ENCODE measurements at regions not wholly inside any gene's neighbourhood (a gene's known extent, or its start where the extent isn't known, plus 50 kb on each side); places are given as distances from the start of the nearest gene placed in this dataset.

DNA sequence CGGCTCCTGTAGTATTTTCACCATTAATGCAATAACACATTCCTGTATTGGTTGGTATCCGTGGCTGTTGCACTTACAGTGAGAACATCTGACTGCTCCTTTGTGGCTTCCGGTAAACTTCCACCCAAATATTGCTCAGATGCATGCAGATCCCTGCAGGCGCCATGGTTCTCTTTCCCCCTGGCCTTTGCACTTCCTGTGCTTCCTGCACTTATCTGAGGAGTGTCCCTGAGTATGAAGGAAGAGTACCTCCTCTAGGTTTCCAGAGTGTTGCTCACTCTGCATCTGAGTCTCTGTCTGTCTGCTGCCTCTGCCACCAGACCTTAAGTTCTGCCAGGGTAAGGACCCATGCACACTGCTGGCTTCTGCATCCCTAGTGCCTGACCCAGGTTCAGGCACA is 117.2 kb upstream of the SLC34A2 start:
- WGBS, 2 experiments: 94 to 95% methylated on average over 4 of the region's 4 CpGs
- Histone ChIP-seq H3K9me3 (ENCODE audit: control insufficient read depth, low read length) (no peaks in the 10 kb centered on the region), H3K27me3 (ENCODE audit: control insufficient read depth, insufficient read depth, low read length, poor library complexity, severe bottlenecking) (peaks cover 10% of the 10 kb centered on the region), H3K4me1 (ENCODE audit: control insufficient read depth, insufficient read depth, low read length) (peaks cover 10% of the 10 kb centered on the region), H3K36me3 (ENCODE audit: control insufficient read depth, insufficient read depth, low read length) (no peaks in the 10 kb centered on the region), H3K27ac (ENCODE audit: insufficient read depth, low read depth, low read length, poor library complexity, severe bottlenecking) (no peak overlapping the region), H3K4me3 (ENCODE audit: insufficient read depth, low read depth, low read length) (no peak overlapping the region)

DNA sequence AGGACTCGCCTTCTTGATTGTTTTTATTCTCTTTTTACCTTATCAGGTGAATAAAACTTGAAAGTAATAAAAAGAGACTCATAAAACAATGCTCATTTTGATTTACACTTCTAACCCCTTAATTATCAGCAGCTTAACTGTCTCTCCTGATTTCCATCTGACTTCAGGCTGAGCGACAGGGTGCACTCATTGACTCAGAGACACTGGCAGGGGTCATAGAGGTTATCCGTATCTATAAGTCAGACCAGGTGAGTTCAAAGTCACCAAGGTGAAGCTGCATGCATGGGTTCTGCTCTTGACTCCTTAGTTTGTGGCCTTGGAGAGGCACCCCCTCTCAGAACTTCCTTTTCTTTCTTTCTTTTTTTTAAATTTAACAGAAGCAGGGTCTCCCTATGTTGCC is 116.4 kb upstream of the SLC34A2 start:
- Histone ChIP-seq H3K4me3 (ENCODE audit: insufficient read depth, low read depth, low read length) (no peak overlapping the region), H3K27ac (ENCODE audit: insufficient read depth, low read depth, low read length, poor library complexity, severe bottlenecking) (no peak overlapping the region), H3K36me3 (ENCODE audit: control insufficient read depth, insufficient read depth, low read length) (no peaks in the 10 kb centered on the region), H3K9me3 (ENCODE audit: control insufficient read depth, low read length) (no peaks in the 10 kb centered on the region), H3K4me1 (ENCODE audit: control insufficient read depth, insufficient read depth, low read length) (peaks cover 10% of the 10 kb centered on the region), H3K27me3 (ENCODE audit: control insufficient read depth, insufficient read depth, low read length, poor library complexity, severe bottlenecking) (peaks cover 10% of the 10 kb centered on the region)
- 91 to 97% methylated on average over 2 to 3 of the region's 3 CpGs for WGBS, 2 experiments

GRCh38 chr4:25540734-25541133 is 114.9 kb upstream of the SLC34A2 start:
- 92 to 94% methylated on average over 1 to 2 of the region's 2 CpGs for WGBS, 2 experiments
- H3K4me3 ChIP-seq (ENCODE audit: insufficient read depth, low read depth, low read length): no peak overlapping the region

DNA sequence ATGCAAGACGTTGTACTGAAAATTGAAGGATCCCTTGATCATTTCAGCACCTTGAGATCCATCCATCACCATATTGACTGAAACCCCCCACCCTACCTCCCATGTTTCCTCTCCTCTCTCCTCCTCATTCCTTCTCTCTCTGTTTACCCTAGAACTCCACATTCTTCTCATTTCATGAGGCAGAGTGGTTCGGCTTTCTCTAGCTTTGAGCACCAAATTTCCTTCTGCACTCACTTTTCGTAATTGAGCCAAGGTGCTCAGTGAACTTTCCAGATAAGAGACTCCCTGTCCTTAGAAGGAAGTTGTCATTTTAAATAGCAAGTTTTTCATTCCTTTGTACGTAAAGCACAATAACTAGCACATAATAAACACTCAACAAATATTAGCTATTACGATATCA is 108.3 kb upstream of the SLC34A2 start:
- Histone ChIP-seq H3K27ac (ENCODE audit: insufficient read depth, low read depth, low read length, poor library complexity, severe bottlenecking) (no peak overlapping the region), H3K27me3 (ENCODE audit: control insufficient read depth, insufficient read depth, low read length, poor library complexity, severe bottlenecking) (no peaks in the 10 kb centered on the region), H3K4me1 (ENCODE audit: control insufficient read depth, insufficient read depth, low read length) (no peaks in the 10 kb centered on the region), H3K9me3 (ENCODE audit: control insufficient read depth, low read length) (no peaks in the 10 kb centered on the region), H3K36me3 (ENCODE audit: control insufficient read depth, insufficient read depth, low read length) (no peaks in the 10 kb centered on the region), H3K4me3 (ENCODE audit: insufficient read depth, low read depth, low read length) (no peak overlapping the region)
- 92 to 93% methylated on average over 5 of the region's 5 CpGs for WGBS, 2 experiments

More at GRCh38 chr4:25540734-25541133, 114.9 kb upstream of the SLC34A2 start:
- H3K9me3 ChIP-seq (ENCODE audit: control insufficient read depth, low read length): no peaks in the 10 kb centered on the region
- H3K27me3 ChIP-seq (ENCODE audit: control insufficient read depth, insufficient read depth, low read length, poor library complexity, severe bottlenecking): peaks cover 6% of the 10 kb centered on the region
- no peak overlapping the region for H3K27ac ChIP-seq (ENCODE audit: insufficient read depth, low read depth, low read length, poor library complexity, severe bottlenecking)
- no peaks in the 10 kb centered on the region for H3K36me3 ChIP-seq (ENCODE audit: control insufficient read depth, insufficient read depth, low read length)
- no peaks in the 10 kb centered on the region for H3K4me1 ChIP-seq (ENCODE audit: control insufficient read depth, insufficient read depth, low read length)

- no peaks in the 10 kb centered on the region for H3K27me3 ChIP-seq (ENCODE audit: control insufficient read depth, insufficient read depth, low read length, poor library complexity, severe bottlenecking)
- no peak overlapping the region for H3K27ac ChIP-seq (ENCODE audit: insufficient read depth, low read depth, low read length, poor library complexity, severe bottlenecking)
- no peaks in the 10 kb centered on the region for H3K36me3 ChIP-seq (ENCODE audit: control insufficient read depth, insufficient read depth, low read length)
- H3K4me1 ChIP-seq (ENCODE audit: control insufficient read depth, insufficient read depth, low read length): no peaks in the 10 kb centered on the region
- no peaks in the 10 kb centered on the region for H3K9me3 ChIP-seq (ENCODE audit: control insufficient read depth, low read length)
- H3K4me3 ChIP-seq (ENCODE audit: insufficient read depth, low read depth, low read length): no peak overlapping the region
Measured at GRCh38 chr4:25549413-25549812, 106.2 kb upstream of the SLC34A2 start.

DNA sequence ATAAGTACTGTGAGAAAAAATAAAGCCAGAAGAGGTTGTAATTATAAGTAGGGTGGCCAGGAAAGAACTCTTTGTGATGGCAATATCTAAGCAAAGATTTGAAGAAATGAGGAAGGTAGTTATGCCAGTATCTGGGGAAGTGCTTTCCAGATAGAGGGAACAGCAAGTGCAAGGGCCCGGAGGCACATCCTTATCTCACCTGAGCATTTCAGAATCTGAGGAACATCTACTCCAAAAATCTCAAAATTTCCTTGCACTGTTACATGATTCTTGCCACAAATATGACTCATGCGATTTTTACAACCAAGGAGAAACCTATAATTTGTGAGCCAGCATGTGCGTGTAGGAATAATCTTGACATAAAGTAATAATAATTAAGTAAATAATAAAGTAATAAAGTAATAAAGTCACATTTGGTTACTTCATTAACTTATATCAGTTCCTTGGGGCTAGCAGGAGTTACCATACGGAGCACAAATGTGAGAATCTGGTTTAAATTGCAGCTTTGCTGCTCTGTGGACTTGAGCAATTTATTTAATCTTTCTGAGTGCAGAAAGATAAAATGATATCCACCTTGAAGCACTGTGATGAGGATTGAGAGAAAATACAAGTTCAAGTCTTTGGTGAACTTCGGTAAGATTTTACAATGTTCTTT is 105.1 kb upstream of the SLC34A2 start:
- no peaks in the 10 kb centered on the region for H3K4me1 ChIP-seq (ENCODE audit: control insufficient read depth, insufficient read depth, low read length)
- H3K36me3 ChIP-seq (ENCODE audit: control insufficient read depth, insufficient read depth, low read length): no peaks in the 10 kb centered on the region
- 97 to 100% methylated on average over 3 to 4 of the region's 5 CpGs for WGBS, 2 experiments
- H3K4me3 ChIP-seq (ENCODE audit: insufficient read depth, low read depth, low read length): no peak overlapping the region
- H3K27me3 ChIP-seq (ENCODE audit: control insufficient read depth, insufficient read depth, low read length, poor library complexity, severe bottlenecking): no peaks in the 10 kb centered on the region
- H3K9me3 ChIP-seq (ENCODE audit: control insufficient read depth, low read length): no peaks in the 10 kb centered on the region
- no peak overlapping the region for H3K27ac ChIP-seq (ENCODE audit: insufficient read depth, low read depth, low read length, poor library complexity, severe bottlenecking)

DNA sequence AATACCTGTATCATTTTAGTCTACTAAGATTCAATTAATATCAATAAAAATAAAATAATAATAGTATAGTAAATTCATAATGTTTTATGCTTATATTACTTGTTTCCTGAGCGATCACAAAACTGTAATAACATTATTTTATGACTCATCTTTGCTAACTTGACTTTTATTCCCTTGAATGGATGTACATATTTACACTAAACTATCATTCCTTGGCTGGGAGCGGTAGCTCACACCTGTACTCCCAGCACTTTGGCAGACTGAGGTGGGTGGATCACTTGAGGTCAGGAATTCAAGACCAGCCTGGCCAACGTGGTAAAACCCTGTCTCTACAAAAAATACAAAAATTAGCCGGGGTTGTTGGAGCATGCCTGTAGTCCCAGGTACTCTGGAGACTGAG is 104.0 kb upstream of the SLC34A2 start:
- H3K9me3 ChIP-seq (ENCODE audit: control insufficient read depth, low read length): no peaks in the 10 kb centered on the region
- no peak overlapping the region for H3K27ac ChIP-seq (ENCODE audit: insufficient read depth, low read depth, low read length, poor library complexity, severe bottlenecking)
- H3K27me3 ChIP-seq (ENCODE audit: control insufficient read depth, insufficient read depth, low read length, poor library complexity, severe bottlenecking): no peaks in the 10 kb centered on the region
- H3K4me1 ChIP-seq (ENCODE audit: control insufficient read depth, insufficient read depth, low read length): no peaks in the 10 kb centered on the region
- H3K4me3 ChIP-seq (ENCODE audit: insufficient read depth, low read depth, low read length): no peak overlapping the region
- no peaks in the 10 kb centered on the region for H3K36me3 ChIP-seq (ENCODE audit: control insufficient read depth, insufficient read depth, low read length)
- 84 to 85% methylated on average over 3 of the region's 4 CpGs for WGBS, 2 experiments

DNA sequence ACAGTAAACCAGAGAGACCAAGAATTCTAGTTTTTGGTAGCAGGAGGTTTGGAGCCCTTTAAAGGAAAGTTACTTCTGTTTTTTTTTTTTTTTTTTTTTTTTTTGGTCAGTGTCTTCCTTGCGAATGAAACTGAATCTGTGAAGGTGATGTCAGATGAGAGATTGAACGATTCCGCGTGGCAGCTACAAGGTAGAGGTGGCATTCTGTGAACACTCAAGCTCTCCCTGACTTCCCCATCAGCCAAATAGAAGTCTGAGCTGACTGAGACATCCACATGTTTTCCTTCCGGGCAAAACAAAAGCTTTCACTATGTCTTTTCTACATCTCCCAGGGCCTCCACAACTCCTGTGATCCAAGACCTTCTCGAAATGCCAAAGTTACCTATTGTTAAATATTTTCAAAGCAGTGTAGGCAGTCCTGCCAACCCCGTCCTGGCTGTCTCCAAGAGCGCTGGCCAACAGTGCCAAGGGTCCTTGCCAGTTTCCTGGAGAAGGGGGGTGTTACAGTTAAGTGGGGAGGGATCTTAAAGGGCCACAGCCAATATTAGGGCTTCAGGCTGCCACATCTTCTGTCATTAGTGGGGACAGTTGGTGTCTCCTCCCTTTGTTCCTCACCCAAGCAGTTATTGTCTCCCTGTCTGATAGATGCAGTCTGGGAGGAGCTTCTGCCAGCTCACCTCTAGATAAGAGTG is 102.9 kb upstream of the SLC34A2 start:
- no peaks in the 10 kb centered on the region for H3K36me3 ChIP-seq (ENCODE audit: control insufficient read depth, insufficient read depth, low read length)
- H3K9me3 ChIP-seq (ENCODE audit: control insufficient read depth, low read length): no peaks in the 10 kb centered on the region
- H3K4me1 ChIP-seq (ENCODE audit: control insufficient read depth, insufficient read depth, low read length): no peaks in the 10 kb centered on the region
- no peak overlapping the region for H3K4me3 ChIP-seq (ENCODE audit: insufficient read depth, low read depth, low read length)
- no peaks in the 10 kb centered on the region for H3K27me3 ChIP-seq (ENCODE audit: control insufficient read depth, insufficient read depth, low read length, poor library complexity, severe bottlenecking)
- 86 to 88% methylated on average over 8 of the region's 8 CpGs for WGBS, 2 experiments
- no peak overlapping the region for H3K27ac ChIP-seq (ENCODE audit: insufficient read depth, low read depth, low read length, poor library complexity, severe bottlenecking)

DNA sequence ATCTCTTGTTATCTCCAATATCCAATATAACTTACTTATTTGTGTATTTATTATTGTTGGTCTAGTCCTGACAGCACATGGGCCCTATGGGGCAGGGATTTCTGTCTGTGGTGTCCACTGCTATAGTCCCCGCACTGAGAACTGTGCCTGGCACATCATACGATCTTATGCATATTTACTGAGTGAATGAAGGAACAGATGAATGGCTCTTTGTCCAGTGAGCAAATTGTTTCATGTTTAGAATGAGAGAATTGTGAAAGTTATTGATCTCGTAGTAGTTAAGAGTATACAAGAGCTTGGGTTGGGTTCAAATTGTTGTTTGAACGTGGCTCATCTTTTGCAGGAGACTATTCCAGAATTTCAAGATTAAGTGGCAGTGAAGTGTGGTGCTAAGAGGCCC is 96.1 kb upstream of the SLC34A2 start:
- no peaks in the 10 kb centered on the region for H3K36me3 ChIP-seq (ENCODE audit: control insufficient read depth, insufficient read depth, low read length)
- no peak overlapping the region for H3K4me3 ChIP-seq (ENCODE audit: insufficient read depth, low read depth, low read length)
- WGBS, 2 experiments: 95% methylated on average over 4 of the region's 4 CpGs
- H3K9me3 ChIP-seq (ENCODE audit: control insufficient read depth, low read length): no peaks in the 10 kb centered on the region
- no peaks in the 10 kb centered on the region for H3K4me1 ChIP-seq (ENCODE audit: control insufficient read depth, insufficient read depth, low read length)
- no peak overlapping the region for H3K27ac ChIP-seq (ENCODE audit: insufficient read depth, low read depth, low read length, poor library complexity, severe bottlenecking)
- no peaks in the 10 kb centered on the region for H3K27me3 ChIP-seq (ENCODE audit: control insufficient read depth, insufficient read depth, low read length, poor library complexity, severe bottlenecking)

DNA sequence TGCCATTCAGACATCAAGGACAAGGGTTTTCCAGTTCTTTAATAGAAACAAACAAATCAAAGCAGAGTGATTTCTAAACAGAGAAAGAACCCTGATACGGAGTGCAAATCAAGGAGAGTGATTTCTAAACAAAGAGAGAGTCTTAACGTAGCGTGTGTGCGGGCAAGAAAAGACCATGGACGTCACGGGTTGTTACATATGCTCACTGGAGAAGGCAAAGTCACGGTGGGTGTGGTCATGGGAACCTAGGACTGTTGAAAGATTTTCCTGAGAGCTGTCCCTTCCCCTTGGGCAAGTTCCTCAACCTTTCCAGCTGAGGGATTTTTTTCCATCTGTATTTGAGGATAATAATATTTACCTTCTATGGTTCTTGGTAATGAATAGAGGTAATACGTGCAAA is 95.0 kb upstream of the SLC34A2 start:
- Histone ChIP-seq H3K36me3 (ENCODE audit: control insufficient read depth, insufficient read depth, low read length) (no peaks in the 10 kb centered on the region), H3K4me1 (ENCODE audit: control insufficient read depth, insufficient read depth, low read length) (no peaks in the 10 kb centered on the region), H3K9me3 (ENCODE audit: control insufficient read depth, low read length) (no peaks in the 10 kb centered on the region), H3K27ac (ENCODE audit: insufficient read depth, low read depth, low read length, poor library complexity, severe bottlenecking) (no peak overlapping the region), H3K27me3 (ENCODE audit: control insufficient read depth, insufficient read depth, low read length, poor library complexity, severe bottlenecking) (no peaks in the 10 kb centered on the region), H3K4me3 (ENCODE audit: insufficient read depth, low read depth, low read length) (no peak overlapping the region)
- 71 to 79% methylated on average over 7 to 8 of the region's 8 CpGs for WGBS, 2 experiments
